Fibroblast of skin of abdomen (primary cell): ENCODE measurements at regions not wholly inside any gene's neighbourhood (a gene's known extent, or its start where the extent isn't known, plus 50 kb on each side); places are given as distances from the start of the nearest gene placed in this dataset.
A peak's percentile ranks its signal among the peaks of the same experiment; 100 is the strongest.
"Not testable (repeated sequence)": the region's sequence is repeated elsewhere in the genome, so short reads cannot be mapped to it uniquely, and the experiment has no call there.

Experiments
- DNase-seq: peaks from one replicate; pipeline ENCODE4 v3.0.0-alpha.2; 2013

- peak; percentile 42 for DNase-seq
Measured at GRCh38 chr9:100714372-100715099, 136.7 kb downstream of the CAVIN4 start.

- no peak for DNase-seq
Measured at GRCh38 chr9:100715100-100715380, 137.2 kb downstream of the CAVIN4 start.

GRCh38 chr9:100718717-100719116, 140.8 kb downstream of the CAVIN4 start:
- no peak for DNase-seq

- no peak for DNase-seq
Measured at GRCh38 chr9:100720922-100721321, 143.0 kb downstream of the CAVIN4 start.

GRCh38 chr9:100724886-100725285, 147.0 kb downstream of the CAVIN4 start:
- no peak for DNase-seq

GRCh38 chr9:100725371-100725770, 147.5 kb downstream of the CAVIN4 start:
- no peak for DNase-seq

- no peak for DNase-seq
Measured at GRCh38 chr9:100729336-100729895, 151.5 kb downstream of the CAVIN4 start.

- DNase-seq: no peak
Measured at GRCh38 chr9:100730086-100730485, 152.2 kb downstream of the CAVIN4 start.

GRCh38 chr9:100731038-100731556, 153.2 kb downstream of the CAVIN4 start:
- no peak for DNase-seq

- no peak for DNase-seq
Measured at GRCh38 chr9:100731557-100731956, 153.7 kb downstream of the CAVIN4 start.

GRCh38 chr9:100739208-100739607, 161.3 kb downstream of the CAVIN4 start:
- DNase-seq: no peak

GRCh38 chr9:100739666-100740065, 161.8 kb downstream of the CAVIN4 start:
- DNase-seq: no peak

- DNase-seq: not testable (repeated sequence)
Measured at GRCh38 chr9:100748930-100749329, 171.1 kb downstream of the CAVIN4 start.

GRCh38 chr9:100756217-100756616, 178.3 kb downstream of the CAVIN4 start:
- no peak for DNase-seq

GRCh38 chr9:100759215-100759614, 181.3 kb downstream of the CAVIN4 start:
- no peak for DNase-seq

GRCh38 chr9:100761276-100761802, 183.5 kb downstream of the CAVIN4 start:
- DNase-seq: no peak

- no peak for DNase-seq
Measured at GRCh38 chr9:100774326-100774725, 196.4 kb downstream of the CAVIN4 start.

GRCh38 chr9:100774962-100775361, 197.1 kb downstream of the CAVIN4 start:
- DNase-seq: no peak

- no peak for DNase-seq
Measured at GRCh38 chr9:100775912-100776311, 198.0 kb downstream of the CAVIN4 start.

GRCh38 chr9:100784755-100785154, 206.9 kb downstream of the CAVIN4 start:
- DNase-seq: no peak

- no peak for DNase-seq
Measured at GRCh38 chr9:100785946-100786345, 208.1 kb downstream of the CAVIN4 start.

GRCh38 chr9:100794738-100795269, 216.9 kb downstream of the CAVIN4 start:
- no peak for DNase-seq

GRCh38 chr9:100803956-100804355, 224.6 kb upstream of the PLPPR1 start:
- no peak for DNase-seq

- DNase-seq: no peak
Measured at GRCh38 chr9:100811643-100812042, 216.9 kb upstream of the PLPPR1 start.
